Liver (tissue), 7 donors: ENCODE measurements at regions not wholly inside any gene's neighbourhood (a gene's known extent, or its start where the extent isn't known, plus 50 kb on each side); places are given as distances from the start of the nearest gene placed in this dataset.
"Not testable (repeated sequence)": the region's sequence is repeated elsewhere in the genome, so short reads cannot be mapped to it uniquely, and the experiment has no call there.

Source experiments
- DNase-seq: peaks from one replicate; pipeline ENCODE4 v3.0.0-alpha.2; 2017; ENCODE audit warnings: low spot score
- H3K27ac ChIP-seq, 2 donors: one replicate each; pipeline ENCODE4 v1.7.0; 2013; ENCODE audit warnings: inconsistent platforms in 2 of 2, low read length in 2 of 2, control low read depth in 1 of 2, low read depth in 1 of 2, mild to moderate bottlenecking in 1 of 2
- H3K27me3 ChIP-seq, 4 donors: one replicate each; pipeline versions ENCODE4 v1.6.1 to v1.7.0; 2013; ENCODE audit warnings: low read length in 3 of 4, inconsistent platforms in 1 of 4, mild to moderate bottlenecking in 1 of 4, moderate library complexity in 1 of 4; ENCODE audit not compliant: control insufficient read depth in 4 of 4, insufficient read depth in 4 of 4
- H3K36me3 ChIP-seq, 4 donors: one replicate each; pipeline versions ENCODE4 v1.6.1 to v1.7.0; 2013; ENCODE audit warnings: low read length in 3 of 4, mild to moderate bottlenecking in 3 of 4, low read depth in 1 of 4, moderate library complexity in 1 of 4; ENCODE audit not compliant: control insufficient read depth in 4 of 4, insufficient read depth in 3 of 4
- H3K4me1 ChIP-seq, 4 donors: one replicate each; pipeline versions ENCODE4 v1.6.1 to v1.7.0; 2013; ENCODE audit warnings: low read length in 3 of 4, mild to moderate bottlenecking in 3 of 4, moderate library complexity in 1 of 4; ENCODE audit not compliant: control insufficient read depth in 4 of 4, insufficient read depth in 4 of 4
- H3K4me3 ChIP-seq, 3 donors: one replicate each; pipeline versions ENCODE4 v1.6.1 to v1.7.0; 2013; ENCODE audit warnings: low read length in 3 of 3, control low read depth in 1 of 3, low read depth in 1 of 3, mild to moderate bottlenecking in 1 of 3
- H3K9ac ChIP-seq, 2 donors: one replicate each; pipeline ENCODE4 v1.7.0; 2013; ENCODE audit warnings: low read length in 2 of 2, mild to moderate bottlenecking in 2 of 2, moderate library complexity in 2 of 2, control low read depth in 1 of 2, low read depth in 1 of 2
- H3K9me3 ChIP-seq, 4 donors: one replicate each; pipeline versions ENCODE4 v1.6.1 to v1.7.0; 2013; ENCODE audit warnings: low read length in 3 of 4; ENCODE audit not compliant: control insufficient read depth in 4 of 4
- EGR1 ChIP-seq, 2 donors: IDR thresholded peaks; 2 replicates each; pipeline ENCODE4 v1.6.1; 2016 to 2018; ENCODE audit warnings: antibody characterized with exemption in 2 of 2, low read depth in 2 of 2
- FOXA1 ChIP-seq: IDR thresholded peaks from 2 replicates; pipeline ENCODE4 v1.6.1; 2016; ENCODE audit warnings: antibody characterized with exemption
- FOXA2 ChIP-seq: IDR thresholded peaks from 2 replicates; pipeline ENCODE4 v1.6.1; 2016; ENCODE audit warnings: antibody characterized with exemption
- GABPA ChIP-seq, 2 donors: IDR thresholded peaks in 1 of 2; conservative IDR thresholded peaks in 1 of 2; 2 replicates each; pipeline ENCODE4 v1.6.1; 2016; ENCODE audit warnings: antibody characterized with exemption in 2 of 2, mild to moderate bottlenecking in 1 of 2, moderate library complexity in 1 of 2
- JUND ChIP-seq, 2 donors: IDR thresholded peaks; 2 replicates each; pipeline ENCODE4 v1.6.1; 2016; ENCODE audit warnings: antibody characterized with exemption in 2 of 2
- NR2F2 ChIP-seq: IDR thresholded peaks from 2 replicates; pipeline ENCODE4 v1.6.1; 2016; ENCODE audit warnings: antibody characterized with exemption
- RXRA ChIP-seq, 2 donors: IDR thresholded peaks; 2 replicates each; pipeline ENCODE4 v1.6.1; 2017 to 2018; ENCODE audit warnings: antibody characterized with exemption in 2 of 2, mild to moderate bottlenecking in 1 of 2
- YY1 ChIP-seq: IDR thresholded peaks from 2 replicates; pipeline ENCODE4 v1.6.1; 2016; ENCODE audit warnings: antibody characterized with exemption, mild to moderate bottlenecking
- WGBS: extraction: QIAGEN DNeasy Blood & Tissue Kit; methylation state at CpG from one replicate; pipeline ENCODE4 v1.1.7; 2013; 5-methylcytosine and 5-hydroxymethylcytosine counted together
- TF ChIP-seq, protein P1 (sequence below): IDR thresholded peaks from 2 replicates; pipeline ENCODE4 v1.6.1; 2016; ENCODE audit warnings: antibody characterized with exemption
- donor health status: healthy.
- donor health status: healthy.
- donor health status: healthy.
- donor health status: healthy.

DNA sequence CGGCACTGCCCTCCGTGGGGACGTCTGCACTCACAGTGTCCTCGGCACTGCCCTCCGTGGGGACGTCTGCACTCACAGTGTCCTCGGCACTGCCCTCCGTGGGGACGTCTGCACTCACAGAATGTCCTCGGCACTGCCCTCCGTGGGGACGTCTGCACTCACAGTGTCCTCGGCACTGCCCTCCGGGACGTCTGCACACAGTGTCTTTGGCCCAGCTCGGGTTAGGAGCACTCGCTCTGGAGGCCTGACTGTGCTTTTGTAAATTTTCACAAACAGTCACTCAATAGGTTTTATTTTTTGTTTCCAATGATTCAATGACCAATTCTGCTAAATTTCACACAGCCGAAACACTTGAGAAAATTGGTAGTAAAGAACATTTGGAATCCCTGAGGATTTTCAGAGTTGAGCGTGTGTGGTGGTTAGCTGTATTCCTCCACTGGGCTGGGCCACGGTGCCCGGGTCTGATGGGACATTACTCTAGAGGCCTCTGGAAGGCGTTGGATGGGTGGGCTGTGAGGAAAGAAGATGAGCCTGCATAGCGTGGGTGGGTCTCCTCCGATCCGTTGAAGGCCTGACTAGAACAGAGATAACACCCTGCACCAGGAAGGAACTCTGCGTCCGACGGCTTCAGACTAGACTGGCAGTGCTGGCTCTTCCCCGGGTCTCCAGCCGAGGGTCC is 134.8 kb downstream of the RTP5 start:
- no peak for DNase-seq
- H3K9me3 ChIP-seq = no peaks in the 10 kb centered on the region
- no peaks in the 10 kb centered on the region for H3K4me1 ChIP-seq
- no peak for TF ChIP-seq FOXA2
- no peak for TF ChIP-seq NR2F2
- TF ChIP-seq JUND (IDR thresholded peaks at IDR 0.05) = no peak
- TF ChIP-seq EGR1 (IDR thresholded peaks at IDR 0.05; ENCODE audit: low read depth in 2 of 2) = no peak
- no peak for TF ChIP-seq FOXA1
- no peak for TF ChIP-seq YY1
- no peak for TF ChIP-seq RXRA (IDR thresholded peaks at IDR 0.05)
- no peak overlapping the region for H3K27ac ChIP-seq
- WGBS = 84% methylated on average over 24 of the region's 30 CpGs
- no peaks in the 10 kb centered on the region for H3K36me3 ChIP-seq
- H3K27me3 ChIP-seq = no peaks in the 10 kb centered on the region
- H3K4me3 ChIP-seq = no peak overlapping the region
- no peak overlapping the region for H3K9ac ChIP-seq

- Histone ChIP-seq H3K9me3 (no peaks in the 10 kb centered on the region), H3K27ac (no peak overlapping the region), H3K36me3 (no peaks in the 10 kb centered on the region), H3K4me1 (no peaks in the 10 kb centered on the region), H3K27me3 (no peaks in the 10 kb centered on the region), H3K9ac (no peak overlapping the region), H3K4me3 (no peak overlapping the region)
- WGBS = 72% methylated on average over 7 of the region's 7 CpGs
- DNase-seq = no peak
- TF ChIP-seq, protein P1, sequence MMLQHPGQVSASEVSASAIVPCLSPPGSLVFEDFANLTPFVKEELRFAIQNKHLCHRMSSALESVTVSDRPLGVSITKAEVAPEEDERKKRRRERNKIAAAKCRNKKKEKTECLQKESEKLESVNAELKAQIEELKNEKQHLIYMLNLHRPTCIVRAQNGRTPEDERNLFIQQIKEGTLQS = no peak
- TF ChIP-seq GABPA (IDR thresholded peaks at IDR 0.05 in 1 of 2, conservative IDR thresholded peaks at IDR 0.05 in 1 of 2) = no peak
- no peak for TF ChIP-seq FOXA2
These were observed 135.3 kb downstream of the RTP5 start for GRCh38 chr2:242004902-242005230.

DNA sequence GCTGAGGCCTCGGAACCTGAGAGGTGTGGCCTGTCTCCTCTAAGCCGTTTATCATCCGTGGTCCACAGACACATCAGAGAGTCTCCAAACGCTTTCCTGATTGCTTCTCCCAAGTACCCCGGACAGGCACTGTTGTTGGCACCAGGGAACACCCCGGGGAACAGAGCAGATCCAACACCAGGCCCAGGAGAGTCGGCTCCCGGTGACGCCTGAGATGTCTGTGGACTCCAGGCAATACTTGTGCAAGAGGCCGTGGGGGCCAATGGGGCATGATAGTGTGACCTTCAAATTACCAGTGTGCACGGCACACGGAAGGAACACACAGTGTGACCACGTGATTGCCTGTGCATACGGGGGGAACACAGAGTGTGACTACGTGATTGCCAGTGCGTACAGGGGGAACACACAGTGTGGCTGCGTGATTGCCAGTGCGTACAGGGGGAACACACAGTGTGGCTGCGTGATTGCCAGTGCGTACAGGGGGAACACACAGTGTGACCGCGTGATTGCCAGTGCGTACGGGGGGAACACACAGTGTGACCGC is 136.6 kb downstream of the RTP5 start:
- not testable (repeated sequence) for H3K9ac ChIP-seq, H3K36me3 ChIP-seq, H3K9me3 ChIP-seq, H3K27ac ChIP-seq, H3K4me3 ChIP-seq, DNase-seq, H3K27me3 ChIP-seq, H3K4me1 ChIP-seq
- WGBS = 84% methylated on average over 20 of the region's 25 CpGs

- not testable (repeated sequence) for H3K9me3 ChIP-seq, H3K27me3 ChIP-seq, H3K9ac ChIP-seq, H3K4me1 ChIP-seq, H3K36me3 ChIP-seq, DNase-seq, H3K27ac ChIP-seq, H3K4me3 ChIP-seq
- 63% methylated on average over 5 of the region's 24 CpGs for WGBS
These were observed 139.4 kb downstream of the RTP5 start for GRCh38 chr2:242008908-242009307.

- H3K9me3 ChIP-seq, H3K9ac ChIP-seq, H3K27me3 ChIP-seq, DNase-seq, H3K27ac ChIP-seq, H3K4me1 ChIP-seq, H3K36me3 ChIP-seq, H3K4me3 ChIP-seq: not testable (repeated sequence)
- 86% methylated on average over 16 of the region's 24 CpGs for WGBS
These were observed 140.3 kb downstream of the RTP5 start for GRCh38 chr2:242009846-242010245.

DNA sequence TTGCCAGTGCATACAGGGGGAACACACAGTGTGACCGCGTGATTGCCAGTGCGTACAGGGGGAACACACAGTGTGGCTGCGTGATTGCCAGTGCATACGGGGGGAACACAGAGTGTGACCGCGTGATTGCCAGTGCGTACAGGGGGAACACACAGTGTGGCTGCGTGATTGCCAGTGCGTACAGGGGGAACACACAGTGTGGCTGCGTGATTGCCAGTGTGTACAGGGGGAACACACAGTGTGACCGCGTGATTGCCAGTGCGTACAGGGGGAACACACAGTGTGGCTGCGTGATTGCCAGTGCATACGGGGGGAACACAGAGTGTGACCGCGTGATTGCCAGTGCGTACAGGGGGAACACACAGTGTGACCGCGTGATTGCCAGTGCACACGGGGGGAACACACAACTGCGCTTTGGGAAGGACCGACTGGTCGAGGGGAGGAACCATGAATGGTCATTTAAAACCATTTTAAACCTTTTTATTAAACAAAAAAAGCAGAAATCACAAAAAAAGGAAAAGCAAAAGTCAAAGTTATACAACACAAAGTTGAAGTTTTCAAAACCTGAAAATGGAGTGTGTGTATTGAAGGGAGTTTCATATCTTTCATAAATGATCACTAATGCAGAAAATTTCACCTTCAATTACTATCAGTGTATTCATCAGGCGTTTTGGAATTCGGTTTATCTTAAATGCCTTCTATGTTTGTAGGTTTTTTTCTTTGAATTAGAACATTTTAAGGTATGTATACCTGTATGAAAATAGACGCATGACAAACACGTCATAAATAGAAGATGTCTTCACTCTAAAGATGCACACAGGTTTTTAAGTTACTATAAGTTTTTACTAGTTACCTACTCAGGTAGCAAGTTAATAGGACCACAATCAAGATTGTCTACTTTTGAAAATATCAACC is 141.0 kb downstream of the RTP5 start:
- not testable (repeated sequence) for H3K4me1 ChIP-seq, H3K9ac ChIP-seq, H3K9me3 ChIP-seq, H3K36me3 ChIP-seq, DNase-seq, H3K27ac ChIP-seq, H3K4me3 ChIP-seq, H3K27me3 ChIP-seq
- 85% methylated on average over 20 of the region's 29 CpGs for WGBS
